ENCODE measurements at regions not wholly inside any gene's neighbourhood (a gene's known extent, or its start where the extent isn't known, plus 50 kb on each side); places are given as distances from the start of the nearest gene placed in this dataset.

DNA sequence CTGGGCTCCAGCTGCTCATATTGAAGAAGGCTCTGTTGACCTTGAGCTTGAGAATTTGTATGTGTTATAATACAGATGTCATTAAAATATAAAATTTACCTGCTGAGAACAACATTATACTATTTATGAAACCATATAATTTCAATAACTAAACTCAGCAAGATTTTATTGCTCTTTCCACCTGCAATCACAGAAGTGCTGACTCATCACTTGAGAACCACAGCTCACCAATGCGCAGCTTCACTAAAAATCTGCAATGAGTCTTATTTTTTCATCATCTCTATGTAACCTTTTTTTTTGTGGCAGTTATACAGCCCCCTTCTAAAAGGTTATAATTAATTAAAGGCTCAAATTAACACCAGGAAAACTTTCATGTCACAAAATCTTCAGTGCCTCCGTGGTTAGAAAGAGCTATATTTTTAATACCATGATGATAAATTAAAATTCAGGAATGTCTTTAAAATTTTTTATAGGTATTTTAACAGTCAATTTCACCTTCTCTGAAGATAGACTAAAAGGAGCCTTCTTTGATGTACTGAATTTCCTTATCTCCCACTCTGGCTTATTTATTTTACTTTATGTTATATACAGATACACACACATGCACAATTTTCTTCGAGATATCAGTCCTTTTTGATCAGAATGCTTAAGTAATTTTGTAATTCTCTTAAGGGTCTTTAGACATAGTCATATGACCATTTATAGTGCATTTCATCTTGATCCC lies 102.7 kb downstream of the EVX1 start (continued):
- TF ChIP-seq, protein P1, sequence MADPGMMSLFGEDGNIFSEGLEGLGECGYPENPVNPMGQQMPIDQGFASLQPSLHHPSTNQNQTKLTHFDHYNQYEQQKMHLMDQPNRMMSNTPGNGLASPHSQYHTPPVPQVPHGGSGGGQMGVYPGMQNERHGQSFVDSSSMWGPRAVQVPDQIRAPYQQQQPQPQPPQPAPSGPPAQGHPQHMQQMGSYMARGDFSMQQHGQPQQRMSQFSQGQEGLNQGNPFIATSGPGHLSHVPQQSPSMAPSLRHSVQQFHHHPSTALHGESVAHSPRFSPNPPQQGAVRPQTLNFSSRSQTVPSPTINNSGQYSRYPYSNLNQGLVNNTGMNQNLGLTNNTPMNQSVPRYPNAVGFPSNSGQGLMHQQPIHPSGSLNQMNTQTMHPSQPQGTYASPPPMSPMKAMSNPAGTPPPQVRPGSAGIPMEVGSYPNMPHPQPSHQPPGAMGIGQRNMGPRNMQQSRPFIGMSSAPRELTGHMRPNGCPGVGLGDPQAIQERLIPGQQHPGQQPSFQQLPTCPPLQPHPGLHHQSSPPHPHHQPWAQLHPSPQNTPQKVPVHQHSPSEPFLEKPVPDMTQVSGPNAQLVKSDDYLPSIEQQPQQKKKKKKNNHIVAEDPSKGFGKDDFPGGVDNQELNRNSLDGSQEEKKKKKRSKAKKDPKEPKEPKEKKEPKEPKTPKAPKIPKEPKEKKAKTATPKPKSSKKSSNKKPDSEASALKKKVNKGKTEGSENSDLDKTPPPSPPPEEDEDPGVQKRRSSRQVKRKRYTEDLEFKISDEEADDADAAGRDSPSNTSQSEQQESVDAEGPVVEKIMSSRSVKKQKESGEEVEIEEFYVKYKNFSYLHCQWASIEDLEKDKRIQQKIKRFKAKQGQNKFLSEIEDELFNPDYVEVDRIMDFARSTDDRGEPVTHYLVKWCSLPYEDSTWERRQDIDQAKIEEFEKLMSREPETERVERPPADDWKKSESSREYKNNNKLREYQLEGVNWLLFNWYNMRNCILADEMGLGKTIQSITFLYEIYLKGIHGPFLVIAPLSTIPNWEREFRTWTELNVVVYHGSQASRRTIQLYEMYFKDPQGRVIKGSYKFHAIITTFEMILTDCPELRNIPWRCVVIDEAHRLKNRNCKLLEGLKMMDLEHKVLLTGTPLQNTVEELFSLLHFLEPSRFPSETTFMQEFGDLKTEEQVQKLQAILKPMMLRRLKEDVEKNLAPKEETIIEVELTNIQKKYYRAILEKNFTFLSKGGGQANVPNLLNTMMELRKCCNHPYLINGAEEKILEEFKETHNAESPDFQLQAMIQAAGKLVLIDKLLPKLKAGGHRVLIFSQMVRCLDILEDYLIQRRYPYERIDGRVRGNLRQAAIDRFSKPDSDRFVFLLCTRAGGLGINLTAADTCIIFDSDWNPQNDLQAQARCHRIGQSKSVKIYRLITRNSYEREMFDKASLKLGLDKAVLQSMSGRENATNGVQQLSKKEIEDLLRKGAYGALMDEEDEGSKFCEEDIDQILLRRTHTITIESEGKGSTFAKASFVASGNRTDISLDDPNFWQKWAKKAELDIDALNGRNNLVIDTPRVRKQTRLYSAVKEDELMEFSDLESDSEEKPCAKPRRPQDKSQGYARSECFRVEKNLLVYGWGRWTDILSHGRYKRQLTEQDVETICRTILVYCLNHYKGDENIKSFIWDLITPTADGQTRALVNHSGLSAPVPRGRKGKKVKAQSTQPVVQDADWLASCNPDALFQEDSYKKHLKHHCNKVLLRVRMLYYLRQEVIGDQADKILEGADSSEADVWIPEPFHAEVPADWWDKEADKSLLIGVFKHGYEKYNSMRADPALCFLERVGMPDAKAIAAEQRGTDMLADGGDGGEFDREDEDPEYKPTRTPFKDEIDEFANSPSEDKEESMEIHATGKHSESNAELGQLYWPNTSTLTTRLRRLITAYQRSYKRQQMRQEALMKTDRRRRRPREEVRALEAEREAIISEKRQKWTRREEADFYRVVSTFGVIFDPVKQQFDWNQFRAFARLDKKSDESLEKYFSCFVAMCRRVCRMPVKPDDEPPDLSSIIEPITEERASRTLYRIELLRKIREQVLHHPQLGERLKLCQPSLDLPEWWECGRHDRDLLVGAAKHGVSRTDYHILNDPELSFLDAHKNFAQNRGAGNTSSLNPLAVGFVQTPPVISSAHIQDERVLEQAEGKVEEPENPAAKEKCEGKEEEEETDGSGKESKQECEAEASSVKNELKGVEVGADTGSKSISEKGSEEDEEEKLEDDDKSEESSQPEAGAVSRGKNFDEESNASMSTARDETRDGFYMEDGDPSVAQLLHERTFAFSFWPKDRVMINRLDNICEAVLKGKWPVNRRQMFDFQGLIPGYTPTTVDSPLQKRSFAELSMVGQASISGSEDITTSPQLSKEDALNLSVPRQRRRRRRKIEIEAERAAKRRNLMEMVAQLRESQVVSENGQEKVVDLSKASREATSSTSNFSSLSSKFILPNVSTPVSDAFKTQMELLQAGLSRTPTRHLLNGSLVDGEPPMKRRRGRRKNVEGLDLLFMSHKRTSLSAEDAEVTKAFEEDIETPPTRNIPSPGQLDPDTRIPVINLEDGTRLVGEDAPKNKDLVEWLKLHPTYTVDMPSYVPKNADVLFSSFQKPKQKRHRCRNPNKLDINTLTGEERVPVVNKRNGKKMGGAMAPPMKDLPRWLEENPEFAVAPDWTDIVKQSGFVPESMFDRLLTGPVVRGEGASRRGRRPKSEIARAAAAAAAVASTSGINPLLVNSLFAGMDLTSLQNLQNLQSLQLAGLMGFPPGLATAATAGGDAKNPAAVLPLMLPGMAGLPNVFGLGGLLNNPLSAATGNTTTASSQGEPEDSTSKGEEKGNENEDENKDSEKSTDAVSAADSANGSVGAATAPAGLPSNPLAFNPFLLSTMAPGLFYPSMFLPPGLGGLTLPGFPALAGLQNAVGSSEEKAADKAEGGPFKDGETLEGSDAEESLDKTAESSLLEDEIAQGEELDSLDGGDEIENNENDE (IDR thresholded peaks at IDR 0.05; ENCODE audit: insufficient replicate concordance, low read length) = no peak
